DOHH2 (cell line): ENCODE measurements at regions not wholly inside any gene's neighbourhood (a gene's known extent, or its start where the extent isn't known, plus 50 kb on each side); places are given as distances from the start of the nearest gene placed in this dataset.

Experiments
- EZH2phosphoT487 ChIP-seq: fragments of 200-600 bp; sonication (generic); IDR thresholded peaks from 2 replicates; pipeline ENCODE4 v1.6.1; 2017; ENCODE audit warnings: borderline replicate concordance, mild to moderate bottlenecking, antibody characterized with exemption, low read length, moderate library complexity, mixed read lengths
- TF ChIP-seq, protein P1 (sequence below): fragments of 200-600 bp; sonication (generic); IDR thresholded peaks from one replicate; pipeline ENCODE4 v1.5.1; 2014; ENCODE audit warnings: antibody characterized with exemption, mild to moderate bottlenecking, low read depth, low read length; ENCODE audit not compliant: poor library complexity, severe bottlenecking

DNA sequence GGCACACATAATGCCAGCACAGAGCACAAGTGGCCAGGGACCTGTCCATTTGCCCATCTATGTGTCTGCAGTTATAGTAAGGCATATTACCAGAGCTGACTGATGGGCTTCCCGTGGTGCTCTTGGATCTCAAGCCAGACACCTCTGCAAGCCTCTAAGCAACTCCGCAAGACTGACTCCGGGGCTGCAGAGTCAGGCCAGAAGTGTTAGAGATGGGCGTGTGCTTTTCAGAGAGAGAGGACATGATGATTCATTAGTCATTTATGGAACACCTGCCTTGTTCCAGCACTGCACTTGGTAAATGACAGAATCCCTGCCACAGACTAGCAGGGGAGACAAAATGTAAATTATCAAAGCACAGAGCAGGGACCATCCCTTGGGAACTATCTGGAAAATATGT is 559.0 kb downstream of the PDCD6IP start:
- TF ChIP-seq, protein P1, sequence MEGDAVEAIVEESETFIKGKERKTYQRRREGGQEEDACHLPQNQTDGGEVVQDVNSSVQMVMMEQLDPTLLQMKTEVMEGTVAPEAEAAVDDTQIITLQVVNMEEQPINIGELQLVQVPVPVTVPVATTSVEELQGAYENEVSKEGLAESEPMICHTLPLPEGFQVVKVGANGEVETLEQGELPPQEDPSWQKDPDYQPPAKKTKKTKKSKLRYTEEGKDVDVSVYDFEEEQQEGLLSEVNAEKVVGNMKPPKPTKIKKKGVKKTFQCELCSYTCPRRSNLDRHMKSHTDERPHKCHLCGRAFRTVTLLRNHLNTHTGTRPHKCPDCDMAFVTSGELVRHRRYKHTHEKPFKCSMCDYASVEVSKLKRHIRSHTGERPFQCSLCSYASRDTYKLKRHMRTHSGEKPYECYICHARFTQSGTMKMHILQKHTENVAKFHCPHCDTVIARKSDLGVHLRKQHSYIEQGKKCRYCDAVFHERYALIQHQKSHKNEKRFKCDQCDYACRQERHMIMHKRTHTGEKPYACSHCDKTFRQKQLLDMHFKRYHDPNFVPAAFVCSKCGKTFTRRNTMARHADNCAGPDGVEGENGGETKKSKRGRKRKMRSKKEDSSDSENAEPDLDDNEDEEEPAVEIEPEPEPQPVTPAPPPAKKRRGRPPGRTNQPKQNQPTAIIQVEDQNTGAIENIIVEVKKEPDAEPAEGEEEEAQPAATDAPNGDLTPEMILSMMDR = no peak
- no peak for TF ChIP-seq EZH2phosphoT487
